IMR-90 (cell line): ENCODE measurements at regions not wholly inside any gene's neighbourhood (a gene's known extent, or its start where the extent isn't known, plus 50 kb on each side); places are given as distances from the start of the nearest gene placed in this dataset.

Experiments used
- ATAC-seq: fragments of 200-7000 bp; cut with Tn5 transposase; 2 replicates; pipeline ENCODE4 v1.9.1; 2020; ENCODE audit warnings: low read depth, mild to moderate bottlenecking, moderate library complexity
- BruUV-seq: library from RNA; stranded (reverse); fragments of 400-500 nt; replicated peaks from 2 replicates; lab custom pipeline; 2021; lab: Mats Ljungman, UMichigan
- CTCF ChIA-PET: fragments of 300-600 bp; formaldehyde crosslinking; extraction: SDS; loops from one replicate; lab custom pipeline; 2021; ENCODE audit warnings: antibody characterized with exemption; lab: Yijun Ruan, JAX
- POLR2A ChIA-PET: fragments of 300-600 bp; sonication (Branson Sonifier 250); formaldehyde crosslinking; loops from one replicate; lab custom pipeline; 2022; ENCODE audit warnings: antibody characterized with exemption; ENCODE audit not compliant: unreplicated experiment; lab: Charles Lee
- DNase-seq: peaks from one replicate; pipeline ENCODE4 v3.0.0; 2013
- H2AFZ ChIP-seq: replicated peaks from 2 replicates; pipeline ENCODE3; 2013; ENCODE audit warnings: low read length, mild to moderate bottlenecking; ENCODE audit not compliant: poor library complexity
- H2AK5ac ChIP-seq: 2 replicates; pipeline ENCODE4 v1.6.1; 2013; ENCODE audit warnings: low read depth, low read length, inconsistent platforms
- H2AK9ac ChIP-seq: replicated peaks from 2 replicates; pipeline ENCODE3; 2013; ENCODE audit warnings: mild to moderate bottlenecking, low read depth, low read length, moderate library complexity; ENCODE audit not compliant: poor library complexity
- H2BK120ac ChIP-seq: 2 replicates; pipeline ENCODE4 v1.6.1; 2013; ENCODE audit warnings: low read depth, low read length, inconsistent platforms
- H2BK15ac ChIP-seq: 3 replicates; pipeline ENCODE4 v1.6.1; 2013; ENCODE audit warnings: low read depth, low read length, inconsistent platforms
- H2BK20ac ChIP-seq: 2 replicates; pipeline ENCODE4 v1.6.1; 2013; ENCODE audit warnings: low read depth, mild to moderate bottlenecking, inconsistent platforms, low read length, moderate library complexity
- H2BK5ac ChIP-seq: 2 replicates; pipeline ENCODE4 v1.6.1; 2013; ENCODE audit warnings: mild to moderate bottlenecking, low read depth, low read length, inconsistent platforms; ENCODE audit not compliant: poor library complexity, severe bottlenecking
- H3K14ac ChIP-seq: replicated peaks from 2 replicates; pipeline ENCODE4 v1.6.1; 2013; ENCODE audit warnings: low read depth, low read length, inconsistent platforms
- H3K18ac ChIP-seq: 2 replicates; pipeline ENCODE4 v1.6.1; 2013; ENCODE audit warnings: low read depth, low read length, control low read depth
- H3K23ac ChIP-seq: 2 replicates; pipeline ENCODE4 v1.6.1; 2013; ENCODE audit warnings: low read depth, low read length, inconsistent platforms
- H3K27ac ChIP-seq: 2 replicates; pipeline ENCODE4 v1.5.1; 2013; ENCODE audit warnings: mild to moderate bottlenecking, control low read depth, low read length; ENCODE audit not compliant: insufficient read depth
- H3K27me3 ChIP-seq: 2 replicates; pipeline ENCODE4 v1.6.1; 2013; ENCODE audit warnings: low read length; ENCODE audit not compliant: control insufficient read depth, insufficient read depth
- H3K36me3 ChIP-seq: 2 replicates; pipeline ENCODE4 v1.6.1; 2013; ENCODE audit warnings: low read length, mixed read lengths; ENCODE audit not compliant: control insufficient read depth, insufficient read depth
- H3K4ac ChIP-seq: 2 replicates; pipeline ENCODE4 v1.6.1; 2013; ENCODE audit warnings: low read depth, low read length, inconsistent platforms
- H3K4me1 ChIP-seq: 2 replicates; pipeline ENCODE4 v1.6.1; 2013; ENCODE audit warnings: low read length, mixed read lengths; ENCODE audit not compliant: control insufficient read depth, insufficient read depth
- H3K4me2 ChIP-seq: 2 replicates; pipeline ENCODE4 v1.6.1; 2013; ENCODE audit warnings: low read depth, mild to moderate bottlenecking, control low read depth, low read length, moderate library complexity
- H3K4me3 ChIP-seq: 2 replicates; pipeline ENCODE4 v1.5.1; 2013; ENCODE audit warnings: low read depth, mild to moderate bottlenecking, control low read depth, low read length, moderate library complexity; ENCODE audit not compliant: insufficient read depth
- H3K56ac ChIP-seq: 2 replicates; pipeline ENCODE4 v1.6.1; 2013; ENCODE audit warnings: low read length, inconsistent platforms; ENCODE audit not compliant: insufficient read depth; ENCODE audit errors: extremely low read depth
- H3K79me1 ChIP-seq, 2 experiments: 2 replicates each; pipeline ENCODE4 v1.6.1; 2013; ENCODE audit warnings: low read length in 2 of 2, inconsistent platforms in 1 of 2, low read depth in 1 of 2
- H3K9ac ChIP-seq: 2 replicates; pipeline ENCODE4 v1.6.1; 2013; ENCODE audit warnings: low read depth, low read length, control low read depth
- H3K9me1 ChIP-seq: 2 replicates; pipeline ENCODE4 v1.6.1; 2013; ENCODE audit warnings: low read length, inconsistent platforms; ENCODE audit not compliant: insufficient read depth
- H3K9me3 ChIP-seq: 2 replicates; pipeline ENCODE4 v1.6.1; 2013; ENCODE audit warnings: low read length; ENCODE audit not compliant: control insufficient read depth, insufficient read depth
- H4K20me1 ChIP-seq: 2 replicates; pipeline ENCODE4 v1.6.1; 2013; ENCODE audit warnings: low read length, inconsistent platforms; ENCODE audit not compliant: insufficient read depth
- H4K5ac ChIP-seq: 2 replicates; pipeline ENCODE4 v1.6.1; 2013; ENCODE audit warnings: mild to moderate bottlenecking, low read depth, low read length, control low read depth
- H4K8ac ChIP-seq, 2 experiments: 2 replicates each; pipeline ENCODE4 v1.6.1; 2013; ENCODE audit warnings: low read depth in 2 of 2, low read length in 2 of 2, control low read depth in 1 of 2, inconsistent platforms in 1 of 2
- H4K91ac ChIP-seq: 2 replicates; pipeline ENCODE4 v1.6.1; 2013; ENCODE audit warnings: low read depth, low read length, inconsistent platforms; ENCODE audit not compliant: insufficient read depth
- CHD1 ChIP-seq: IDR thresholded peaks from 2 replicates; pipeline ENCODE4 v1.6.1; 2012; ENCODE audit warnings: low read depth, low read length, improper control_type of control experiment
- CTCF ChIP-seq: conservative IDR thresholded peaks from 2 replicates; pipeline ENCODE4 v1.5.1; 2012; ENCODE audit warnings: mild to moderate bottlenecking, low read depth, low read length, improper control_type of control experiment
- FOS ChIP-seq: fragments of 150-350 bp; IDR thresholded peaks from 2 replicates; pipeline ENCODE4 v1.6.1; 2016; ENCODE audit warnings: low read depth, low read length
- MAFK ChIP-seq: IDR thresholded peaks from 2 replicates; pipeline ENCODE4 v1.6.1; 2012; ENCODE audit warnings: low read depth, low read length, improper control_type of control experiment
- MAZ ChIP-seq: IDR thresholded peaks from 2 replicates; pipeline ENCODE4 v1.6.1; 2012; ENCODE audit warnings: low read depth, mild to moderate bottlenecking, low read length, improper control_type of control experiment, moderate library complexity, borderline replicate concordance
- POLR2A ChIP-seq: IDR thresholded peaks from 2 replicates; pipeline ENCODE4 v1.6.1; 2012; ENCODE audit warnings: mild to moderate bottlenecking, low read depth, low read length
- RFX5 ChIP-seq: IDR thresholded peaks from 2 replicates; pipeline ENCODE4 v1.8.0; 2012; ENCODE audit warnings: low read depth, mild to moderate bottlenecking, low read length, moderate library complexity
- SMC3 ChIP-seq: fragments of 150-350 bp; IDR thresholded peaks from 2 replicates; pipeline ENCODE4 v1.6.1; 2016; ENCODE audit warnings: low read depth, mild to moderate bottlenecking, antibody characterized with exemption, low read length, moderate library complexity
- USF2 ChIP-seq: fragments of 150-350 bp; IDR thresholded peaks from 2 replicates; pipeline ENCODE4 v1.6.1; 2017; ENCODE audit warnings: mild to moderate bottlenecking, antibody characterized with exemption, low read length, low read depth
- whole genome bisulfite sequencing, 2 experiments: methylation state at CpG; one replicate each; pipeline versions ENCODE4 v1.1.5 to v1.1.7; 2013; ENCODE audit warnings: missing lambda C conversion rate in 2 of 2; ENCODE audit not compliant: insufficient read length in 1 of 2; ENCODE audit errors: extremely low coverage in 2 of 2; 5-methylcytosine and 5-hydroxymethylcytosine counted together
- dilution Hi-C: fragments of 300-500 bp; cut with HindIII; formaldehyde crosslinking; loops from one replicate; pipeline ENCODE4 v1.14.3; 2018; ENCODE audit warnings: low sequenced_read_pairs; ENCODE audit not compliant: unreplicated experiment
- in situ Hi-C: fragments of 300-500 bp; cut with MboI; formaldehyde crosslinking; loops from 3 replicates; pipeline ENCODE4 v1.14.3; 2019; ENCODE audit warnings: low sequenced_read_pairs, inconsistent platforms, mixed read lengths
- intact Hi-C: fragments of 100-400 bp; cut with micrococcal nuclease; formaldehyde crosslinking; loops from 2 replicates; pipeline ENCODE4 v1.10.0; 2022

GRCh38 chr10:22832066-22832602, 95.7 kb upstream of the ARMC3 start:
- H3K4me3 ChIP-seq: no peak overlapping the region
- H2BK20ac ChIP-seq: no peak overlapping the region
- H3K36me3 ChIP-seq: no peaks in the 10 kb centered on the region
- H3K9ac ChIP-seq: no peak overlapping the region
- no peak overlapping the region for H3K4ac ChIP-seq
- ATAC-seq (no peak), DNase-seq (no peak)
- H3K14ac ChIP-seq: no peak overlapping the region
- BruUV-seq: no TSS peak
- H4K91ac ChIP-seq: no peak overlapping the region
- no peak overlapping the region for H3K4me2 ChIP-seq
- H3K79me1 ChIP-seq: no peaks in the 10 kb centered on the region
- intact Hi-C loops (no loop called here), dilution Hi-C loops (no loop called here), in situ Hi-C loops (no loop called here)
- H3K56ac ChIP-seq: no peak overlapping the region
- H3K9me3 ChIP-seq: no peaks in the 10 kb centered on the region
- no peak overlapping the region for H2AK9ac ChIP-seq
- no peak overlapping the region for H4K5ac ChIP-seq
- ChIA-PET POLR2A (interaction anchor here (0.6 kb wide), 1 partner anchor 901 kb away, joined by 3 read pairs; no protein-coding TSS in a partner anchor), CTCF (no interaction called here)
- no peak overlapping the region for H3K27ac ChIP-seq
- no peak overlapping the region for H2AK5ac ChIP-seq
- no peak overlapping the region for H3K23ac ChIP-seq
- no CpG with 5 or more reads among the region's 4 CpGs for WGBS, 2 experiments
- H3K27me3 ChIP-seq: no peaks in the 10 kb centered on the region
- no peak overlapping the region for H2BK120ac ChIP-seq
- no peaks in the 10 kb centered on the region for H4K20me1 ChIP-seq
- no peak overlapping the region for H4K8ac ChIP-seq
- no peak for TF ChIP-seq MAFK
- no peak for TF ChIP-seq POLR2A
- TF ChIP-seq SMC3: no peak
- no peak for TF ChIP-seq RFX5
- no peak for TF ChIP-seq CHD1
- no peak for TF ChIP-seq MAZ
- TF ChIP-seq CTCF: no peak
- TF ChIP-seq FOS: no peak
- no peak for TF ChIP-seq USF2
- H3K9me1 ChIP-seq: no peaks in the 10 kb centered on the region
- H3K18ac ChIP-seq: no peak overlapping the region
- H2AFZ ChIP-seq: no peak overlapping the region
- no peak overlapping the region for H2BK5ac ChIP-seq
- H3K4me1 ChIP-seq: peaks cover 3% of the 10 kb centered on the region
- H2BK15ac ChIP-seq: no peak overlapping the region
